ENCODE measurements at regions not wholly inside any gene's neighbourhood (a gene's known extent, or its start where the extent isn't known, plus 50 kb on each side); places are given as distances from the start of the nearest gene placed in this dataset.
"Not testable (repeated sequence)": the region's sequence is repeated elsewhere in the genome, so short reads cannot be mapped to it uniquely, and the experiment has no call there.

DNA sequence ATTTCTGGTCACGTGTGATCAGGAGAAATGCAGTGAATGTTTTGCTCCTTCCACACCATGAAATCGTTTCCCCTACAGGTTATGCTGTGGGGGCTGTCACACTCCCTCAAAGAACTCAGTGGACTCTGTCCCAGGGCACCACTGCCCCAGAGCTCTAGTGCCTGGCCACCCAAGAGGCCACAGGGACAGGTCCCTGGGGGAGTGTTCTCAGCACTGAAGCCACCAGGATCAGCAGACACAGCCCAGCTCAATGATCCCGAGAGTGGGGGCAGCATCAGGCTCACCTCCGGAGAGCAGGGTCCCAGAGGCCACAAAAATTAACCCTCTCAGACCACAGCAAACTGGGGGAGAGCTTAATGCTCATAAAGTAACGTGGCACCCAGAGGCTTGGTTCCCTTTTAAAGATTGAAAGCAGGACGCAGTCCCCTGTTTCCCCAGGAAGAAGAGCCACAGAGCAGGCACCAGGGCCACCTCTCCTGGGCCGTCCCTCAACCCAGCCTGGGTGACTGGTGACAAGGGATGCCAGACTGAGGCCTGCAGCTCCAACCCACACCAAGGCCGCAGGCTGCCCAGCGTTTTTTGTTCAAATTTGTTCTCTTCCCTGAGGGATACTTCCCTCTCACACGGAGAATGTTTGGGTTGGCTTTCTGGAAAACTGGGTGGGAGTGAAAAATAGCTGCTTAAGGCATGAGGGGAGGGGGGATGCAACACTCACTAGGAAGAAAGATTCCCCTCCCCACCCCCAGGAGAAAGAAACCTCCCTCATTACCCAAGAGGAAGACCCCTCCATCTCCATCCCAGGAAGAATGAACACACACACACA lies 123.3 kb upstream of the IGF1R start:
- DNase-seq (ENCODE audit: low read depth), result no peak

DNA sequence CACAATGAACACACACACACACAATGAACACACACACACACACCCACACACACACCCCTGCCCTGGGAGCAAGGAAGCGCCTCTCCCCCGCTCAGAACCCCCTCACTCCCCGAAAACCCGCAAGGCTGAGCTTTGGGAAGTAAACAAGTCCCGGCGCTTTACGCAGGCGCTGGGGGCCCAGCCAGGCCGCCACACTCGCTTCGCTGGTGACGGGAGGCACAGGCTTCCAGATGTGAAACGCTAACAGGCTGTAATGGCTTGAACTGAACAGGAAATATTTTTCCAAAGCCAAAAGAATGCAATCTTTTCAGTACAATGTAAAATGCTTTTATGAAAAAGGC lies 122.7 kb upstream of the IGF1R start:
- no peak for DNase-seq (ENCODE audit: low read depth)

DNA sequence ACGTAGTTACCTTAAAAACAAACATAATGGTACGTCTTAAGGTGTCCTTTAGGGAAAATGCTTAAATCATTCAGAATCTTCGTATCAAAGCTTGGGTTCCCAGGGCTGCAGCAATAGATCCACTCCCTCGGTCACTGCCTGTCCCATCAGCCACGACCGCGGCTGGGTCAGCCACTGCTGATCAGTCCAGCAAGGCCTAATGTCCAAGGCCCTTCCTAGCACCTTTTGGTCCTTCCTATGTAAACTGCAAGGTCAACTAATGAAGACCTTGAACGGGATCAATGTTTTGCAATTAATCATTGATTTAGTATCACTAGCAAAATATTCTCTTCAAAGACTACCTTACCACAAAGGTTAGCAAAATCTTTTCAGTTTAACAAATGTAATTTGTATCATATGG lies 122.2 kb upstream of the IGF1R start:
- DNase-seq (ENCODE audit: low read depth), result no peak

DNA sequence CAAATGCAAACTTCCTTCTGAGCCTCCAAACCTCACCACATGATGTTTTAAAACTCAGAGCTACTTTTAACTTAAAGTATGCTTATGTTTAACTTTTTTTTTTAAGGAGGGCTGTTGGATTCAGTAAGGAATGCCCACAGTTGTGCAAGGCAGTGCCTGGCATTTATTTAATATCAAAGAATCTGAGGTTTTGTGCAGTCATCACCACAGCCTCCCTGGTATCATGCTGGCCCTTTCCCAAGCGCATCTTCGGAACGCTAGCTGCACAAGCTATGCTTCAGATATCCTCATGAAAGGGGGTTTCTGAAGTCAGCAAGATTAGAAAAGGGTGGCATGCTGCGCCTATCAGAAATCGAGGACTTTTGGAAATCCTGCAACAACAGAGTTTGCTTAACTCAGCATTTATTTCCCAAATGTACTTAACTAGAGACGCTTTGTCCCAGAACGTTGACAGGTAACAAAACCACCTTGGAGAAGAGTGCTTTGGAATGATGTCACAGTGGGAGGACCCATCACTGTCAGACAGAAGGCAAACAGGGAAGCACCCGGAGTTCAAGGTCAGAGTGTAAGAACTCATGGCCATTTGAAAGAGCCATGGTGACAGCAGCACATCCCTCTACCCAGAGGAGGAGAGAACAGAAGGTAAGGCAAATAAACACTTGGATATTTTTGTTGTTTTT lies 120.2 kb upstream of the IGF1R start:
- no peak for DNase-seq (ENCODE audit: low read depth)

DNA sequence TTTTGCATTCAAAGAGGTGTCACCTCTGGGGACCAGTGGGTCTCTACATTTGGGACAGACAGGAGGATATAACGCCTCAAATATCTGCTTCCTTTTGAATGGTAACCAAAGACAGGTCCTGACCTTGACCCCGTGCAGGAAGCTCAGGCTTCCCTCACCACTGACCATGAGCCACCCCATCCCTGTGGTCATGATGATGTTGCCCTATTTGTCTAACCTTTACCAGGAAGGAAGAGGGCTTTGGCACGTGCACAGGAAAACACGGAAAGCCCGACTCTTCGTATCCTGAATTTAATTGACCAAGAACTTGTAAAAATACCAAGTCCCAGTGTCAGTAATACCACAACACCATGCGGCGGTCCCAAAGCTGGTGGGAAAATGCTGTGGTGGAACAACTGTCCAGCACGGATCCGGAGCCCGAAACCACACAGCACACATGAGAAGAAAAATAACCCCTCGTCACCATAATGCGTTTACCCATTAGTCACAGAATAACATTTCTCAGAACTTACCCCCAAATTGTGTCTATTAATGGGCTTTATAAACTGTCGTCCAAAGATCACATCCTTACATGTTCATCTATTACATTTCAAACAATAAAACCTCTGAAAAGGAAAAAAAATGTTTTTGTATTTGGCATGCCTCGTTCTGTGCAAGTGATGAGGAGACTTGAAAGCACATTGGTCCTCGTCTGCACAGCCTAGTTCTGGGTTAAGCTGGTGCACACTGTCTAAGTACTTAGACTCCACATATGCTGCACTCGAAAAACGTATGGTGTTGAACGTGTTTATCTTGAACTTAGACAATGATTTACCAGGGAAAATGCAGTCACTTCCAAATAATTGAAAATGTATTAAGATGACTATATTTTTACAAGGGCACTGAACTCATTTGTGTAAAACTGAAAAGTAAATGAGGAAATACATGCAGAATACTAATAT lies 118.9 kb upstream of the IGF1R start:
- no peak for DNase-seq (ENCODE audit: low read depth)

DNA sequence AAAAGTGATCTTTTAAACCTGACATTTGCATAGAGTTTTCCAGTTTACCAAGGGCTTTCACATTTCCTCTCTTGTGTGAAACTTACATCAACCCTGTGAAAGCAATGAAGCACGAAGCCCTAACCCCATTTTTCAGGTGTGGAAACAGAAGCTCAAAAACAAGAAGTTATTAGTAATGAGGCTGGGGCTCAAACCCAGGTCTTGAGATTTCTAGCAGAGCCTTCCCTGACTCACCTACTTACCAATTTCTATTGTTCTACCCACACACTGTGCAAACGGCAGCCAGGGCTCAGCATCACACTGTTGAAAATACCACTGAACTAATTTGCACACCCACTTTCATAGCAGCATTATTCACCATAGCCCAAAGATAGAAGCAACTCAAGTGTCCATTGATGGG lies 117.8 kb upstream of the IGF1R start:
- no peak for DNase-seq (ENCODE audit: low read depth)

DNA sequence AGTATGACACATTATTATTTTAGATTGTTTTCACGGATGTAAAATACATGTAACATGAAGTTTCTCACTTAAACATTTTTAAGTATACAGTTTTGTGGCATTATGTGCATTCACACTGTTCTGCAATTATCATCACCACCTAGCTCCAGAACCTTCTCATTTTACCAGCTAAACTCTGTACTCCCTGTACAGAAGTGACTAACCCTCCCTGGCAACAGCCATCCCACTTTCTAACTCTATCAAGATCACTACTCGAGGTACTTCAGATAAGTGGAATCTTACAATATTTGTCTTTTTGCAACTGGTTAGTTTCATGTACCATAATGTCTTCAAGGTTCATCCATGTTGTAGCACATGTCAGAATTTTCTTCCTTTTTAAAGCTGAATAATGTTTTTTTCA lies 116.3 kb upstream of the IGF1R start:
- DNase-seq (ENCODE audit: low read depth), result no peak

DNA sequence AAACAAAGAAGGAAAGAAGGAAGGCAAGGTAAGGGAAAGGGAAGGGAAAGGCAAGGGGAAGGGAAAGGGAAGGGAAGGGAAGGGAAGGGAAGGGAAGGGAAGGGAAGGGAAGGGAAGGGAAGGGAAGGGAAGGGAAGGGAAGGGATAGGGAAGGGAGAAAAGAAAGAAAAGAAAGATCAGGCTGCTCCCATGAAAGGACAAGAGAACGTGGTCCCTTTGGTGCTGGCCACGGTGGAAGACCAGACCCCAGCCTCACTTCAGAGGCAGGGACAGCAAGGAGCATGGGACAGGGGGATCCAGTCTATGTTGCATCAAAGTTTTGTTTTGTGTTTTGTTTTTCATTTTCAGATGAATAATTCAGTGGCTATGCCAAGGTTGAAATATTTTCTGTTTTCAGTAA lies 111.4 kb upstream of the IGF1R start:
- no peak for DNase-seq (ENCODE audit: low read depth)

DNA sequence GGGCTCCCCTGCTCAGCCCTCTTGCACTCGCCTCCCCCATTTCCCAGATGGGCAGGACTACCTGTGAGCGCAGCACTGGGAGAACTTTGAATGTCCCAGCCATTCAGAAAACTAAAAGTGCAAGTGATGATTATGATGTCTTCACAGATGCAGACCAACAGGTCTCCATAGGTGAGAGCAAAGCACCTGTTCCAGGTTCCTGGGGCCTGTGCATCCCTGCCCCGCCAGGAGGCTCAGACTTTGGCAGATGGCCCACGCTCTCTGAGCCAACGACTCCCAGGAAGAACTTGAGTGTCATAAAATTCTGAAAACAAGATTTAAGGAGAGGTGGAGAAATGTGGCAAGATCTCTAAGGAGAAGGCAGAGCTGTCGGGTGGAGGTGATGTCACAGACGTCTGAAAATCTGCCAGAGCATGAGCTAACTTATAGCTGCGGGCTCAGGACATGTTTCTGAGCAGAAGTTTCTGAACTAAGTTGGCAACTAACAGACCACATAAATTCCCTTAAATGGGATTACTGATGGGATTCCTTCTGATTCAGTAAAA lies 110.8 kb upstream of the IGF1R start:
- DNase-seq (ENCODE audit: low read depth), result no peak

DNA sequence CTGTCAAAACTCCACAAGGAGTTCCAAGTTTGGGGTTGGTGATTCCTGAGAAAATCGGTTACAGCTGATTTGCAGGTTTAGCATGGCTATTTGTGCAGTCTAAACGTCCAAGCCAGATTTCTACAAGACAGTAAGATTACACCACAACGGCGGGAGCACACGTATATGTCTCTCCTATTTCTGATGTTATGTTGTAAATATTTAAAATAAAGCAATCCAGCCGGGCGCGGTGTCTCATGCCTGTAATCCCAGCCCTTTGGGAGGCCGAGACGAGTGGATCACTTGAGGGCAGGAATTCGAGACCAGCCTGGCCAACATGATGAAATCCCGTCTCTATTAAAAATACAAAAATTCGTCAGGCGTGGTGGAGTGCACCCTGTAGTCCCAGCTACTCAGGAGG lies 106.8 kb upstream of the IGF1R start:
- no peak for DNase-seq (ENCODE audit: low read depth)

DNA sequence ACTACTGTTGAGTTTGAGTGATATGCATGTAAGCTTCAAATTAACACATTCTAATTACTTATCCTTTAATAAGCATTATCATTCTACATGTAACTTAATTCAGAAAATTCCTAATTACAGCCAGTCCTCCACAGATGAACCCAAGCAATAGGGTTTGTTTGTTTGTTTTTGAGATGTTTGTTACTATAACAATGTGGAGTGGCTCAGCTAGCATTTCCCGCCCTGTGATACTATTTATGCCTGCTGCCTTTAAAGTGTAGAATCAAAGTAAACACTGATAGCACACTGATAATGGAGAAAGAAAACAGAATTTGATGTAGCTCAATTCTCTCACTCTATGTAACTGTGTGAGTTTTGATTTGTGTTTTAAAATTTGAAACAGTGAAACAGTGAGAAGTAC lies 105.1 kb upstream of the IGF1R start:
- no peak for DNase-seq (ENCODE audit: low read depth)

DNA sequence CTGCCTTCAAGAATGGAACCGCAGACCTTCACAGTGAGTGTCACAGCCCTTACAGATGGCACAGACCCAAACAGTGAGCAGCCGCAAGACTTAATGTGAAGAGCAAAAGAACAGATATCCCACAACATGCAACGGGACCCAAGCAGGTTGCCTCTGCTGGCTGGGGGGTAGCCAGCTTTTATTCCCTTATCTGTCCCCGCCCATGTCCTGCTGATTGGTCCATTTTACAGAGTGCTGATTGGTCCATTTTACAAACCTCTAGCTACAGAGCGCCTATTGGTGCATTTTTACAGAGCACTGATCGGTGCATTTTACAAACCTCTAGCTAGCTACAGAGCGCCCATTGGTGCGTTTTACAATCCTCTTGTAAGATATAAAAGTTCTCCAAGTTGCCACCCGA lies 102.0 kb upstream of the IGF1R start:
- no peak for DNase-seq (ENCODE audit: low read depth)

DNA sequence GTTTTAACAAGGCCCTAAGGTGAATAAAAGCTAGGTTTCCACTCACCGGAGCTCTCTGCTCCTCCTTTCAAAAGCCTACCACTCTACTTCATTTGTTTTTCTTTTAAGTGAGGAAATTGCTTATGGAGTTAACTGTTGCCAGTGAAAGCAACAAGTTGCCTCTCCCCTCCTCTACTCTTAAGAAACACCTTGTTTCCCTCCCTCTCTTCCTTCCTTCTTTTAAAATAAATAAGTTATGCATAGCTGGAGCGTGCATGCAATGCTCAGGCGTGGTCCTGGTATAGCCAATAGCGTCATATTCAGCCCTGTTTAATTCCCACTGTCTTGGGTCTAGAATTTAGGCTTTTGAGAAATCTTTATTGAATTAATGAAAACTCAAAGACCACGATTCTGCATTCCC lies 101.1 kb upstream of the IGF1R start:
- no peak for DNase-seq (ENCODE audit: low read depth)

DNA sequence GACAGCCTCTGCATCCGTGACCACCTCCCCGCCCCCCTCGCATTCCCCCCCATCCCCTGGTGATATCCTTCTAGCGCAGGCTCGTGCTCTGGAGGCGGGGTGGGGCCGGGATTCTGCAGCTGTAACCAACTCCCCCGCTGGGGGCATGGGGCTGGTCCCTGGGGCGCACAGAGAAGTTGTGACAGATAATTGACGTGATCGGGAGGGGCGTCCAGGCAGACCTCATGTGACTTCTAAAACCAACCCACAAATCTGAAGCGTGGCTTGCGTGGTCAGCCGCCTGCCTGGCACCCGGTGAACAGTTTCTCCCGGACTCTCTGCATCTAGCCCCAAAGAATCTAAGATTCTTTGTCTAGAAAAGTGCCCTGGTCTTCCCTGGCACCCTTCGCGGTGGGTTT lies 100.6 kb upstream of the IGF1R start:
- DNase-seq (ENCODE audit: low read depth), result no peak

DNA sequence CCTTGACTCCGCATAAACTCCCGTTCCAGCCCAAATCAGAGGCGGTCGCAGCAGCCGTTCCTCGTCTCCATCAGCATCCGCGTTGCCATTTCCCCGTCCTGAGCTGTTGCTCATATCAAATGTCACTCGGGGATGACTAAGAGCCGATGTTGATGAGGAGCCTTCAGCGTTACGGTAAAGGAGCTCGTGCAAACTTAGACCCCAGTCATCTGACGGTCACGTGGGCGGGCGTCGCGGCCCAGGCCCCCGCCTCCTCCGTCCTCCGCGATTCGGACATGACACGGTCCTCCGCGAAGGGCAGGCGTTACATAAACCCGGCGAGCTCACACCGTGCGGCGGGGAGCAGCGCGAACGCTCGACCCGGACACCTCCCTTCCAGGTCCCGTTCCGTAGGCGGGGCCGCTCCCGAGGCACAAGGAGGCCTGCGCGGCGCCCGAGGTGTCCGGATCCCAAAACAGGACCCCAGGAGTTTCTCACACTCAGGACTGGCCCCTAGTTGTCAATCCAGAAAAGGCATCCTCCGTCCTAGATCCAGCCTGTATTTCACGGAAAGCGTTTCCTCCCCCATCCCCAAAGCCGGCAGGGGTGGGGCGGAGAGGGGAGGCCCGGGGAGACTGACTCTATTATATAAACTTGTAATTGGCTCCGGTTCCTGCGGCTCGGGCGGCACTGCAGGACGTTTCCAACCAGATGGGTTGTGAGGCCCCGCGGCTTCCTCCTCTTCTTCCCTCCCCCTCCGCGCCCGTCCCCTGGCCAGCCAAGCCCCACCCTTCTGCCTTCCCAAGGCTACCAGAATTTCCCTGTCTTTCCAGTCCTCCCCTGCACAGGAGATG lies 100.0 kb upstream of the IGF1R start:
- DNase-seq (ENCODE audit: low read depth), result peak; percentile 31

DNA sequence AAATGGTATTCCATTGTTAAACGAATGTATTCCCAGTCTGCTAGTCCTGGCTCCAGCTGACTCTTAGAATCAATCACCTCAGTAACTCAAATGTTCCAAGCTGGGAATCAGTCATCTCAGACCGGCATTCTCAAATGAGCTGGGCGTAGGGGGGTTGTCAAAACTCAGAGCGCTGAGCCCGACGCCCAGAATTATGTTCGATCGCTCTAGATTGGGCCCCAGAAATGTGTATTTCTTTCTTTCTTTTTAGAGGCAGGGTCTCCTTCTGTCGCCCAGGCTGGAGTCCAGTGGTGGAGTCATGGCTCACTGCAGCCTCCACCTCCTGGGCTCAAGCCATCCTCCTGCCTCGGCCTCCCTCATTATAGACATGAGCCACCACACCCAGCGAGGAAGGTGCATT lies 99.3 kb upstream of the IGF1R start:
- no peak for DNase-seq (ENCODE audit: low read depth)

DNA sequence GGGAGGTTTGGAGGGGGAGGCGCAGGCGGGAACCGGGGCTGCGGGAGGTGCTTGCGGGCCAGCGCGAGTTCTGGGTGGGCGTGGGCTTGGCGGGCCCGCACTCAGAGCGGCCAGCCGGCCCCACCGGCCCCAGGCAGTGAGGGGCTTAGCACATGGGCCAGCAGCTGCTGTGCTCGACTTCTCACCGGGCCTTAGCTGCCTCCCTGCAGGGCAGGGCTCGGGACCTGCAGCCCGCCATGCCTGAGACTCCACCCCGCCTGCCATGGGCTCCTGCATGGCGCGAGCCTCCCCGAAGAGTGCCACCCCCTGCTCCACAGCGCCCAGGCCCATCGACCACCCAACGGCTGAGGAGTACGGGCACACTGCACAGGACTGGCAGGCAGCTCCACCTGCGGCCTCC lies 98.6 kb upstream of the IGF1R start:
- DNase-seq (ENCODE audit: low read depth), result no peak

DNA sequence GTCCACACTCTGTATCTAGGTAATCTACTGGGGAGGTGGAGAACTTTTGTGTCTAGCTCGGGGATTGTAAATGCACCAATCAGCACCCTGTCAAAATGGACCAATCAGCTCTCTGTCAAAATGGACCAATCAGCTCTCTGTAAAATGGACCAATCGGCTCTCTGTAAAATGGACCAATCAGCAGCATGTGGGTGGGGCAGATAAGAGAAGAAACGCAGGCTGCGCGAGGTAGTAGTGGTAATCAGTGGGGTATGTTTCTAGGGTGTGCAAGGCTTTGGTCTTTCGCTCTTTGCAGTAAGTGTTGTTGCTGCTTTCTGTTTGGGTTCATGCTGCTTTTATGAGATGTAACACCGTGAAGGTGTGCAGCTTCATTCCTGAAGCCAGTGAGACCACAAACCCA lies 98.0 kb upstream of the IGF1R start:
- not testable (repeated sequence) for DNase-seq (ENCODE audit: low read depth)

DNA sequence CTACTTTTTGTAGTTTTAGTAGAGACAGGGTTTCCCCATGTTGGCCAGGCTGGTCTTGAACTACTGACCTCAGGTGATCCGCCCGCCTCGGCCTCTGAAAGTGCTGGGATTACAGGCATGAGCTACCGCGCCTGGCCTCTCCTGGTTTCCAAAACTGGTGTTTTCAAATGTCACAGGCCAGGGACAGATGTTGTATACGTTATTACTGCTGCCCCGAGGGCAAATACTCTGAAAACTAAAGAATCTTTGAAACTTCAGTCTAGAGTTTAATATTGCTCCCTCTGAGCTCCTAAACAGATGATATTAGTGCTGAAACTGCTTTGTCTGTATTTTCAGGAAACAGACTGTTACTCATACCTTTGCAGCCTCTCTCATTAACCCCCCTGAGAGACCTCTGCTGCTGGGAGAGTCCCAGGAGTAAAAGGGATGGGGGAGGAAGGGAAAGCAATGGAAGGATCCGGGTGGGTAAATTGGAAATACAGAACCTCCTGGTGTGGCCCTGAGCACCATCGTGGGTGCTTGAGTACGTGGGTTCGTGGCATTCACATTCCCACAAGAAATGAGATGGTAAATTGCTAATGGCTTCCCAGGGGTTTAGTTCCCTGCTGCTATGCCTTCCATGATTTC lies 96.3 kb upstream of the IGF1R start:
- DNase-seq (ENCODE audit: low read depth), result no peak

DNA sequence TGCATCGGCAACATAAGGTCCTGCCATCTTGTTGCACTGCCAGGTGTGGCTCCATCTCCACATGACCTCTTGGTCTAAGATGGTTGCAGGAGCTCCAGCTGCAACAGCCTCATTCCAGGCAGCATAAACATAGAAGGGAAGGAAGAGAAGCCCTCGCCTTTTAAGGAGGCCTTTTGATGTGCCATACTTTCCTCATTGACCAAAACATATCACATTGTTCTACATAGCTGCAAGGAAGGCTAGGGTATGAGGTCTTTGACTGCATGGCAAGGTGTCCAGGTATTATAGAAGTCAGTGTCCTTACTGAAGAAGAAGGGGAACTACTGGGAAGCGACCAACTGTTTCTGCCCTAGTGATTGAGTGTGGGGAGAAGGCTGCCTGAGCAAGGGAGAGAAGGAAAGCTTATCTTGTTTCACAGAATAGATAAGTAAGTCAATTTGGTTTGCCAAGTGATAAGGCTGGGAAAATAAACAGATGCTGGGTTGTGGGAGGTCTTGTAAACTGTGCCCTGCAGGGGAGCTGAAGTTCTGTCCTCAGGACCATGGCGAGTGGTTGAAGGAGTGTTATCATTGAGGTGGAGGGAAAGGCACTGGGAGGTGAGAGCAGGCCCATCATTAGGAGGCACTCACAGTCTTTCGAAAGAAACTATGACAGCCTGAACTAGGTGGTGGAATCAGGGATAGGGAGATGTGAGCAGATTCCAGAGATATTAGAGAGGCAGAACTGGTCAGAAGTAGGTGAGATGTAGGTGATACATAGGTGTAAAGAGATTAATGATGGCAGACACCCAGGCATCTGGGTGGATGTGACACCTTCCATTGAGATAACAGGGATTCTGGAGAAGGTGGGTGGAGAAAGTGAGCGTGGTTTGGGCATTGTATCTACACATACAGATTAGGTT lies 93.8 kb upstream of the IGF1R start:
- no peak for DNase-seq (ENCODE audit: low read depth)

Data from stimulated activated CD8-positive, alpha-beta memory T cell treated with anti-CD3 and anti-CD28 coated beads, Interleukin-4, amount 100 ng/mL, for 24 hours (primary cell).